ENCODE measurements at regions not wholly inside any gene's neighbourhood (a gene's known extent, or its start where the extent isn't known, plus 50 kb on each side); places are given as distances from the start of the nearest gene placed in this dataset.

- DNase-seq (ENCODE audit: low spot score): no peak
- no peak for TF ChIP-seq CTCF (IDR thresholded peaks at IDR 0.05; ENCODE audit: extremely low read depth, missing control alignments)
Measured at GRCh38 chr15:77808581-77809177, 176.0 kb upstream of the LINGO1 start.

GRCh38 chr15:77808075-77808474, 175.4 kb upstream of the LINGO1 start:
- DNase-seq (ENCODE audit: low spot score): no peak
- no peak for TF ChIP-seq CTCF (IDR thresholded peaks at IDR 0.05; ENCODE audit: extremely low read depth, missing control alignments)

- no peak for DNase-seq (ENCODE audit: low spot score)
- no peak for TF ChIP-seq CTCF (IDR thresholded peaks at IDR 0.05; ENCODE audit: extremely low read depth, missing control alignments)
Measured at GRCh38 chr15:77807611-77808010, 174.9 kb upstream of the LINGO1 start.

- no peak for DNase-seq (ENCODE audit: low spot score)
- TF ChIP-seq CTCF (IDR thresholded peaks at IDR 0.05; ENCODE audit: extremely low read depth, missing control alignments): no peak
Measured at GRCh38 chr15:77807115-77807514, 174.4 kb upstream of the LINGO1 start.

- no peak for DNase-seq (ENCODE audit: low spot score)
- TF ChIP-seq CTCF (IDR thresholded peaks at IDR 0.05; ENCODE audit: extremely low read depth, missing control alignments): no peak
Measured at GRCh38 chr15:77804210-77804609, 171.5 kb upstream of the LINGO1 start.

- no peak for DNase-seq (ENCODE audit: low spot score)
- TF ChIP-seq CTCF (IDR thresholded peaks at IDR 0.05; ENCODE audit: extremely low read depth, missing control alignments): no peak
Measured at GRCh38 chr15:77803487-77803886, 170.8 kb upstream of the LINGO1 start.

GRCh38 chr15:77800305-77800704, 167.6 kb upstream of the LINGO1 start:
- TF ChIP-seq CTCF (IDR thresholded peaks at IDR 0.05; ENCODE audit: extremely low read depth, missing control alignments): no peak
- DNase-seq (ENCODE audit: low spot score): no peak
